GM23338 (cell line): ENCODE measurements at regions not wholly inside any gene's neighbourhood (a gene's known extent, or its start where the extent isn't known, plus 50 kb on each side); places are given as distances from the start of the nearest gene placed in this dataset.

Source experiments
- ATAC-seq: fragments of 200-7000 bp; cut with Tn5 transposase; 3 replicates; pipeline ENCODE4 v1.9.1; 2020
- DNase-seq: peaks from one replicate; pipeline ENCODE4 v3.0.0-alpha.2; 2015; ENCODE audit warnings: low spot score
- H2AFZ ChIP-seq: fragments of 200-600 bp; sonication (generic); 2 replicates; pipeline ENCODE4 v1.8.0; 2016; ENCODE audit warnings: antibody characterized with exemption, mild to moderate bottlenecking, moderate library complexity
- H3F3A ChIP-seq: fragments of 200-600 bp; sonication (generic); replicated peaks from 2 replicates; pipeline ENCODE4 v1.8.0; 2017; ENCODE audit warnings: antibody characterized with exemption, mixed run types, low read depth
- H3K27ac ChIP-seq: fragments of 200-600 bp; sonication (generic); 2 replicates; pipeline ENCODE4 v1.6.1; 2016; ENCODE audit warnings: low read depth
- H3K27me3 ChIP-seq: fragments of 200-600 bp; sonication (generic); 2 replicates; pipeline ENCODE4 v1.8.0; 2016; ENCODE audit warnings: mild to moderate bottlenecking, mixed run types, moderate library complexity; ENCODE audit not compliant: insufficient read depth
- H3K36me3 ChIP-seq: fragments of 200-600 bp; sonication (generic); 2 replicates; pipeline ENCODE4 v1.8.0; 2016; ENCODE audit warnings: mild to moderate bottlenecking; ENCODE audit not compliant: insufficient read depth
- H3K4me1 ChIP-seq: fragments of 200-600 bp; sonication (generic); 2 replicates; pipeline ENCODE4 v1.8.0; 2016; ENCODE audit warnings: mild to moderate bottlenecking, moderate library complexity; ENCODE audit not compliant: insufficient read depth
- H3K4me2 ChIP-seq: fragments of 200-600 bp; sonication (generic); 2 replicates; pipeline ENCODE4 v1.7.1; 2017; ENCODE audit warnings: mixed run types
- H3K4me3 ChIP-seq: fragments of 200-600 bp; sonication (generic); 2 replicates; pipeline ENCODE4 v1.6.1; 2016; ENCODE audit warnings: mixed run types
- H3K79me2 ChIP-seq: fragments of 200-600 bp; sonication (generic); replicated peaks from 2 replicates; pipeline ENCODE4 v1.8.0; 2017; ENCODE audit warnings: mild to moderate bottlenecking; ENCODE audit not compliant: insufficient read depth
- H3K9me2 ChIP-seq: fragments of 200-600 bp; sonication (generic); 2 replicates; pipeline ENCODE4 v1.8.0; 2017; ENCODE audit not compliant: insufficient read depth
- H4K20me1 ChIP-seq: fragments of 200-600 bp; sonication (generic); replicated peaks from 2 replicates; pipeline ENCODE4 v1.8.0; 2017; ENCODE audit warnings: mild to moderate bottlenecking; ENCODE audit not compliant: insufficient read depth
- H3K27ac Mint-ChIP-seq: 2 replicates; pipeline ENCODE4 v1.8.0; 2020; ENCODE audit warnings: inconsistent platforms, mild to moderate bottlenecking, moderate library complexity, mixed read lengths
- H3K27me3 Mint-ChIP-seq: 3 replicates; pipeline ENCODE4 v1.8.0; 2022; ENCODE audit warnings: low read depth, mild to moderate bottlenecking, moderate library complexity, mixed read lengths, inconsistent platforms; ENCODE audit not compliant: insufficient read depth, poor library complexity
- H3K36me3 Mint-ChIP-seq: 3 replicates; pipeline ENCODE4 v1.8.0; 2021; ENCODE audit warnings: low read depth, mild to moderate bottlenecking, inconsistent platforms, moderate library complexity, mixed read lengths
- H3K4me1 Mint-ChIP-seq: 3 replicates; pipeline ENCODE4 v1.8.0; 2020; ENCODE audit warnings: mild to moderate bottlenecking, inconsistent platforms, mixed read lengths
- H3K4me3 Mint-ChIP-seq: 3 replicates; pipeline ENCODE4 v1.8.0; 2021; ENCODE audit warnings: moderate library complexity, mild to moderate bottlenecking, inconsistent platforms, mixed read lengths
- H3K9me3 Mint-ChIP-seq: 3 replicates; pipeline ENCODE4 v1.8.0; 2020; ENCODE audit warnings: moderate library complexity, mild to moderate bottlenecking, inconsistent platforms, mixed read lengths
- CREB1 ChIP-seq: fragments of 250-450 bp; sonication (Bioruptor Pico); IDR thresholded peaks from 2 replicates; pipeline ENCODE4 v1.5.0; 2020; ENCODE audit warnings: low read depth, mild to moderate bottlenecking, moderate library complexity
- EZH2 ChIP-seq: fragments of 200-600 bp; sonication (generic); IDR thresholded peaks from one replicate; pipeline ENCODE4 v1.8.0; 2017; ENCODE audit warnings: antibody characterized with exemption, mild to moderate bottlenecking, low read depth; ENCODE audit not compliant: unreplicated experiment
- EZH2phosphoT487 ChIP-seq: fragments of 200-600 bp; sonication (generic); IDR thresholded peaks from one replicate; pipeline ENCODE4 v1.8.1; 2018; ENCODE audit warnings: antibody characterized with exemption; ENCODE audit not compliant: unreplicated experiment
- JUNB ChIP-seq: IDR thresholded peaks from one replicate; pipeline ENCODE4 v1.6.1; 2016; ENCODE audit warnings: antibody characterized with exemption; ENCODE audit not compliant: unreplicated experiment
- NANOG ChIP-seq: IDR thresholded peaks from 2 replicates; pipeline ENCODE4 v1.6.1; 2016; ENCODE audit warnings: antibody characterized with exemption, borderline replicate concordance
- POLR2AphosphoS5 ChIP-seq: IDR thresholded peaks from 2 replicates; pipeline ENCODE4 v1.6.1; 2016; ENCODE audit warnings: antibody characterized with exemption, low read depth
- STAT1 ChIP-seq: IDR thresholded peaks from one replicate; pipeline ENCODE4 v1.6.1; 2016; ENCODE audit warnings: antibody characterized with exemption; ENCODE audit not compliant: unreplicated experiment
- ZNF114 ChIP-seq: fragments of 250-450 bp; sonication (Bioruptor Pico); IDR thresholded peaks from 2 replicates; pipeline ENCODE4 v1.5.0; 2020; ENCODE audit warnings: mild to moderate bottlenecking, moderate library complexity
- ZNF331 ChIP-seq: fragments of 250-450 bp; sonication (Bioruptor Pico); IDR thresholded peaks from 2 replicates; pipeline ENCODE4 v1.5.0; 2020; ENCODE audit warnings: low read depth, mild to moderate bottlenecking, moderate library complexity
- TF ChIP-seq, protein P1 (sequence below), 2 experiments: fragments of 200-600 bp in 1 of 2; sonication (generic) in 1 of 2; conservative IDR thresholded peaks; 2 replicates each; pipeline versions ENCODE4 v1.5.1 to v1.6.1; 2016 to 2017; ENCODE audit warnings: antibody characterized with exemption in 2 of 2, low read depth in 2 of 2, mild to moderate bottlenecking in 2 of 2, moderate library complexity in 1 of 2
- TF ChIP-seq, protein P2 (sequence below): IDR thresholded peaks from 2 replicates; pipeline ENCODE4 v1.6.1; 2016; ENCODE audit warnings: antibody characterized with exemption
- TF ChIP-seq, protein P3 (sequence below): fragments of 250-450 bp; sonication (Bioruptor Pico); IDR thresholded peaks from 2 replicates; pipeline ENCODE4 v1.5.0; 2020; ENCODE audit warnings: mild to moderate bottlenecking, moderate library complexity
- TF ChIP-seq, protein P4 (sequence below): IDR thresholded peaks from one replicate; pipeline ENCODE4 v1.6.1; 2018; ENCODE audit warnings: antibody characterized with exemption; ENCODE audit not compliant: unreplicated experiment

DNA sequence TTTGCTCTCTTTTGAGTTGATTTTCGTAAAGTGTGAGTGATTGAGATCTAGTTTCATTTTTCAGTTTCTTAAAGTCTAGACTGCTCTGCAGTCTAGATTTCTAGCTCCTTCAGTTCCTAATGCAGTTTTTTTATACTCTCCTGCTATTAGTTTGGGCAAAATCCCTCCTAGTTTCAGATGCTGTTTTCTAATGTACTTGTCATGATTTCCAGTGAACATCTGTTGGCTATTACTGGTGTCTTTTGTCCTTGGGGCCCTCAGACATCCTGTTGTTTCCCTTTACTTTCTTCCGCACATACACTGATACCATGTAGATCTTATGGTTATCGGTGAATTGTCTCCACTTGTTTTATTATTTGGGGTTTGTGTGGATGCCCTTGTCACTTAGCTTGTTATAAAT lies 292.1 kb downstream of the TDRD3 start:
- Histone ChIP-seq H4K20me1 (no peaks in the 10 kb centered on the region), H3F3A (no peaks in the 10 kb centered on the region), H3K4me1 (no peaks in the 10 kb centered on the region), H3K4me3 (no peak overlapping the region), H2AFZ (no peak overlapping the region), H3K9me2 (peaks cover 4% of the 10 kb centered on the region; the same call in 1 of the 2 replicates), H3K36me3 (no peaks in the 10 kb centered on the region; the same call in 1 of the 2 replicates), H3K27me3 (no peaks in the 10 kb centered on the region), H3K79me2 (no peaks in the 10 kb centered on the region), H3K4me2 (no peak overlapping the region), H3K27ac (no peak overlapping the region)
- Mint-ChIP-seq H3K4me1 (no peaks in the 10 kb centered on the region), H3K27ac (no peak overlapping the region), H3K9me3 (no peaks in the 10 kb centered on the region; the same call in 2 of the 3 replicates), H3K4me3 (no peak overlapping the region), H3K36me3 (no peaks in the 10 kb centered on the region), H3K27me3 (no peaks in the 10 kb centered on the region)
- TF ChIP-seq CREB1 (CRISPR knock-in tag) (no peak), ZNF331 (CRISPR knock-in tag) (no peak), EZH2 (no peak), EZH2phosphoT487 (no peak), STAT1 (no peak), POLR2AphosphoS5 (no peak), ZNF114 (CRISPR knock-in tag) (no peak), JUNB (no peak), NANOG (no peak)
- TF ChIP-seq, protein P1, sequence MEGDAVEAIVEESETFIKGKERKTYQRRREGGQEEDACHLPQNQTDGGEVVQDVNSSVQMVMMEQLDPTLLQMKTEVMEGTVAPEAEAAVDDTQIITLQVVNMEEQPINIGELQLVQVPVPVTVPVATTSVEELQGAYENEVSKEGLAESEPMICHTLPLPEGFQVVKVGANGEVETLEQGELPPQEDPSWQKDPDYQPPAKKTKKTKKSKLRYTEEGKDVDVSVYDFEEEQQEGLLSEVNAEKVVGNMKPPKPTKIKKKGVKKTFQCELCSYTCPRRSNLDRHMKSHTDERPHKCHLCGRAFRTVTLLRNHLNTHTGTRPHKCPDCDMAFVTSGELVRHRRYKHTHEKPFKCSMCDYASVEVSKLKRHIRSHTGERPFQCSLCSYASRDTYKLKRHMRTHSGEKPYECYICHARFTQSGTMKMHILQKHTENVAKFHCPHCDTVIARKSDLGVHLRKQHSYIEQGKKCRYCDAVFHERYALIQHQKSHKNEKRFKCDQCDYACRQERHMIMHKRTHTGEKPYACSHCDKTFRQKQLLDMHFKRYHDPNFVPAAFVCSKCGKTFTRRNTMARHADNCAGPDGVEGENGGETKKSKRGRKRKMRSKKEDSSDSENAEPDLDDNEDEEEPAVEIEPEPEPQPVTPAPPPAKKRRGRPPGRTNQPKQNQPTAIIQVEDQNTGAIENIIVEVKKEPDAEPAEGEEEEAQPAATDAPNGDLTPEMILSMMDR (conservative IDR thresholded peaks at IDR 0.05; ENCODE audit: low read depth in 2 of 2): no peak
- TF ChIP-seq, protein P2, sequence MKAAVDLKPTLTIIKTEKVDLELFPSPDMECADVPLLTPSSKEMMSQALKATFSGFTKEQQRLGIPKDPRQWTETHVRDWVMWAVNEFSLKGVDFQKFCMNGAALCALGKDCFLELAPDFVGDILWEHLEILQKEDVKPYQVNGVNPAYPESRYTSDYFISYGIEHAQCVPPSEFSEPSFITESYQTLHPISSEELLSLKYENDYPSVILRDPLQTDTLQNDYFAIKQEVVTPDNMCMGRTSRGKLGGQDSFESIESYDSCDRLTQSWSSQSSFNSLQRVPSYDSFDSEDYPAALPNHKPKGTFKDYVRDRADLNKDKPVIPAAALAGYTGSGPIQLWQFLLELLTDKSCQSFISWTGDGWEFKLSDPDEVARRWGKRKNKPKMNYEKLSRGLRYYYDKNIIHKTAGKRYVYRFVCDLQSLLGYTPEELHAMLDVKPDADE: no peak
- TF ChIP-seq, protein P3, sequence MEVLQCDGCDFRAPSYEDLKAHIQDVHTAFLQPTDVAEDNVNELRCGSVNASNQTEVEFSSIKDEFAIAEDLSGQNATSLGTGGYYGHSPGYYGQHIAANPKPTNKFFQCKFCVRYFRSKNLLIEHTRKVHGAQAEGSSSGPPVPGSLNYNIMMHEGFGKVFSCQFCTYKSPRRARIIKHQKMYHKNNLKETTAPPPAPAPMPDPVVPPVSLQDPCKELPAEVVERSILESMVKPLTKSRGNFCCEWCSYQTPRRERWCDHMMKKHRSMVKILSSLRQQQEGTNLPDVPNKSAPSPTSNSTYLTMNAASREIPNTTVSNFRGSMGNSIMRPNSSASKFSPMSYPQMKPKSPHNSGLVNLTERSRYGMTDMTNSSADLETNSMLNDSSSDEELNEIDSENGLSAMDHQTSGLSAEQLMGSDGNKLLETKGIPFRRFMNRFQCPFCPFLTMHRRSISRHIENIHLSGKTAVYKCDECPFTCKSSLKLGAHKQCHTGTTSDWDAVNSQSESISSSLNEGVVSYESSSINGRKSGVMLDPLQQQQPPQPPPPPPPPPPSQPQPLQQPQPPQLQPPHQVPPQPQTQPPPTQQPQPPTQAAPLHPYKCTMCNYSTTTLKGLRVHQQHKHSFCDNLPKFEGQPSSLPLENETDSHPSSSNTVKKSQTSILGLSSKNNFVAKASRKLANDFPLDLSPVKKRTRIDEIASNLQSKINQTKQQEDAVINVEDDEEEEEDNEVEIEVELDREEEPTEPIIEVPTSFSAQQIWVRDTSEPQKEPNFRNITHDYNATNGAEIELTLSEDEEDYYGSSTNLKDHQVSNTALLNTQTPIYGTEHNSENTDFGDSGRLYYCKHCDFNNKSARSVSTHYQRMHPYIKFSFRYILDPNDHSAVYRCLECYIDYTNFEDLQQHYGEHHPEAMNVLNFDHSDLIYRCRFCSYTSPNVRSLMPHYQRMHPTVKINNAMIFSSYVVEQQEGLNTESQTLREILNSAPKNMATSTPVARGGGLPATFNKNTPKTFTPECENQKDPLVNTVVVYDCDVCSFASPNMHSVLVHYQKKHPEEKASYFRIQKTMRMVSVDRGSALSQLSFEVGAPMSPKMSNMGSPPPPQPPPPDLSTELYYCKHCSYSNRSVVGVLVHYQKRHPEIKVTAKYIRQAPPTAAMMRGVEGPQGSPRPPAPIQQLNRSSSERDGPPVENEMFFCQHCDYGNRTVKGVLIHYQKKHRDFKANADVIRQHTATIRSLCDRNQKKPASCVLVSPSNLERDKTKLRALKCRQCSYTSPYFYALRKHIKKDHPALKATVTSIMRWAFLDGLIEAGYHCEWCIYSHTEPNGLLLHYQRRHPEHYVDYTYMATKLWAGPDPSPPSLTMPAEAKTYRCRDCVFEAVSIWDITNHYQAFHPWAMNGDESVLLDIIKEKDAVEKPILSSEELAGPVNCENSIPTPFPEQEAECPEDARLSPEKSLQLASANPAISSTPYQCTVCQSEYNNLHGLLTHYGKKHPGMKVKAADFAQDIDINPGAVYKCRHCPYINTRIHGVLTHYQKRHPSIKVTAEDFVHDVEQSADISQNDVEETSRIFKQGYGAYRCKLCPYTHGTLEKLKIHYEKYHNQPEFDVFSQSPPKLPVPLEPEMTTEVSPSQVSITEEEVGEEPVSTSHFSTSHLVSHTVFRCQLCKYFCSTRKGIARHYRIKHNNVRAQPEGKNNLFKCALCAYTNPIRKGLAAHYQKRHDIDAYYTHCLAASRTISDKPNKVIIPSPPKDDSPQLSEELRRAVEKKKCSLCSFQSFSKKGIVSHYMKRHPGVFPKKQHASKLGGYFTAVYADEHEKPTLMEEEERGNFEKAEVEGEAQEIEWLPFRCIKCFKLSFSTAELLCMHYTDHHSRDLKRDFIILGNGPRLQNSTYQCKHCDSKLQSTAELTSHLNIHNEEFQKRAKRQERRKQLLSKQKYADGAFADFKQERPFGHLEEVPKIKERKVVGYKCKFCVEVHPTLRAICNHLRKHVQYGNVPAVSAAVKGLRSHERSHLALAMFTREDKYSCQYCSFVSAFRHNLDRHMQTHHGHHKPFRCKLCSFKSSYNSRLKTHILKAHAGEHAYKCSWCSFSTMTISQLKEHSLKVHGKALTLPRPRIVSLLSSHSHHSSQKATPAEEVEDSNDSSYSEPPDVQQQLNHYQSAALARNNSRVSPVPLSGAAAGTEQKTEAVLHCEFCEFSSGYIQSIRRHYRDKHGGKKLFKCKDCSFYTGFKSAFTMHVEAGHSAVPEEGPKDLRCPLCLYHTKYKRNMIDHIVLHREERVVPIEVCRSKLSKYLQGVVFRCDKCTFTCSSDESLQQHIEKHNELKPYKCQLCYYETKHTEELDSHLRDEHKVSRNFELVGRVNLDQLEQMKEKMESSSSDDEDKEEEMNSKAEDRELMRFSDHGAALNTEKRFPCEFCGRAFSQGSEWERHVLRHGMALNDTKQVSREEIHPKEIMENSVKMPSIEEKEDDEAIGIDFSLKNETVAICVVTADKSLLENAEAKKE: no peak
- TF ChIP-seq, protein P4, sequence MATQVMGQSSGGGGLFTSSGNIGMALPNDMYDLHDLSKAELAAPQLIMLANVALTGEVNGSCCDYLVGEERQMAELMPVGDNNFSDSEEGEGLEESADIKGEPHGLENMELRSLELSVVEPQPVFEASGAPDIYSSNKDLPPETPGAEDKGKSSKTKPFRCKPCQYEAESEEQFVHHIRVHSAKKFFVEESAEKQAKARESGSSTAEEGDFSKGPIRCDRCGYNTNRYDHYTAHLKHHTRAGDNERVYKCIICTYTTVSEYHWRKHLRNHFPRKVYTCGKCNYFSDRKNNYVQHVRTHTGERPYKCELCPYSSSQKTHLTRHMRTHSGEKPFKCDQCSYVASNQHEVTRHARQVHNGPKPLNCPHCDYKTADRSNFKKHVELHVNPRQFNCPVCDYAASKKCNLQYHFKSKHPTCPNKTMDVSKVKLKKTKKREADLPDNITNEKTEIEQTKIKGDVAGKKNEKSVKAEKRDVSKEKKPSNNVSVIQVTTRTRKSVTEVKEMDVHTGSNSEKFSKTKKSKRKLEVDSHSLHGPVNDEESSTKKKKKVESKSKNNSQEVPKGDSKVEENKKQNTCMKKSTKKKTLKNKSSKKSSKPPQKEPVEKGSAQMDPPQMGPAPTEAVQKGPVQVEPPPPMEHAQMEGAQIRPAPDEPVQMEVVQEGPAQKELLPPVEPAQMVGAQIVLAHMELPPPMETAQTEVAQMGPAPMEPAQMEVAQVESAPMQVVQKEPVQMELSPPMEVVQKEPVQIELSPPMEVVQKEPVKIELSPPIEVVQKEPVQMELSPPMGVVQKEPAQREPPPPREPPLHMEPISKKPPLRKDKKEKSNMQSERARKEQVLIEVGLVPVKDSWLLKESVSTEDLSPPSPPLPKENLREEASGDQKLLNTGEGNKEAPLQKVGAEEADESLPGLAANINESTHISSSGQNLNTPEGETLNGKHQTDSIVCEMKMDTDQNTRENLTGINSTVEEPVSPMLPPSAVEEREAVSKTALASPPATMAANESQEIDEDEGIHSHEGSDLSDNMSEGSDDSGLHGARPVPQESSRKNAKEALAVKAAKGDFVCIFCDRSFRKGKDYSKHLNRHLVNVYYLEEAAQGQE: no peak
- DNase-seq (no peak), ATAC-seq (no peak)
